ENCODE measurements at regions not wholly inside any gene's neighbourhood (a gene's known extent, or its start where the extent isn't known, plus 50 kb on each side); places are given as distances from the start of the nearest gene placed in this dataset.
"Not testable (repeated sequence)": the region's sequence is repeated elsewhere in the genome, so short reads cannot be mapped to it uniquely, and the experiment has no call there.

- TF ChIP-seq CTCF (IDR thresholded peaks at IDR 0.05) = no peak
- peaks cover 65% of the 10 kb centered on the region for H3K9me3 Mint-ChIP-seq
- H3K36me3 Mint-ChIP-seq (ENCODE audit: low read depth) = peaks cover 5% of the 10 kb centered on the region; the same call in 1 of the 2 replicates
- no peak for DNase-seq
- no peak overlapping the region for H3K27ac Mint-ChIP-seq
- no peaks in the 10 kb centered on the region for H3K4me1 Mint-ChIP-seq (ENCODE audit: low read depth)
- H3K27me3 Mint-ChIP-seq (ENCODE audit: insufficient read depth) = no peaks in the 10 kb centered on the region; the same call in 1 of the 2 replicates
- no peak overlapping the region for H3K4me3 Mint-ChIP-seq
Observed at GRCh38 chr21:17200250-17200649, 312.6 kb upstream of the CXADR start.

- Mint-ChIP-seq H3K4me1 (ENCODE audit: low read depth) (no peaks in the 10 kb centered on the region), H3K4me3 (no peak overlapping the region), H3K27me3 (ENCODE audit: insufficient read depth) (no peaks in the 10 kb centered on the region; the same call in 1 of the 2 replicates), H3K36me3 (ENCODE audit: low read depth) (peaks cover 5% of the 10 kb centered on the region; the same call in 1 of the 2 replicates), H3K9me3 (peaks cover 68% of the 10 kb centered on the region), H3K27ac (no peak overlapping the region)
- no peak for TF ChIP-seq CTCF (IDR thresholded peaks at IDR 0.05)
- no peak for DNase-seq
Observed at GRCh38 chr21:17201741-17202260, 311.0 kb upstream of the CXADR start.

- H3K4me1 Mint-ChIP-seq (ENCODE audit: low read depth) = no peaks in the 10 kb centered on the region
- no peak overlapping the region for H3K4me3 Mint-ChIP-seq
- H3K27me3 Mint-ChIP-seq (ENCODE audit: insufficient read depth) = no peaks in the 10 kb centered on the region
- no peaks in the 10 kb centered on the region for H3K36me3 Mint-ChIP-seq (ENCODE audit: low read depth)
- no peak overlapping the region for H3K27ac Mint-ChIP-seq
- H3K9me3 Mint-ChIP-seq = peaks cover 44% of the 10 kb centered on the region
- no peak for DNase-seq
- no peak for TF ChIP-seq CTCF (IDR thresholded peaks at IDR 0.05)
Observed at GRCh38 chr21:17214801-17215200, 298.0 kb upstream of the CXADR start.

- H3K36me3 Mint-ChIP-seq (ENCODE audit: low read depth); H3K27ac Mint-ChIP-seq; H3K4me3 Mint-ChIP-seq; H3K4me1 Mint-ChIP-seq (ENCODE audit: low read depth); H3K27me3 Mint-ChIP-seq (ENCODE audit: insufficient read depth); DNase-seq: not testable (repeated sequence)
- H3K9me3 Mint-ChIP-seq = peaks cover 43% of the 10 kb centered on the region
Observed at GRCh38 chr21:17219050-17219449, 293.8 kb upstream of the CXADR start.

GRCh38 chr21:17231124-17231523 lies 281.7 kb upstream of the CXADR start:
- no peak for TF ChIP-seq CTCF (IDR thresholded peaks at IDR 0.05)
- H3K9me3 Mint-ChIP-seq = peaks cover 51% of the 10 kb centered on the region
- no peaks in the 10 kb centered on the region for H3K27me3 Mint-ChIP-seq (ENCODE audit: insufficient read depth)

GRCh38 chr21:17231771-17232170 lies 281.1 kb upstream of the CXADR start:
- H3K36me3 Mint-ChIP-seq (ENCODE audit: low read depth) = 0 out of 2 replicates have a peak, but pooled peaks cover 5% of the 10 kb centered on the region
- H3K4me1 Mint-ChIP-seq (ENCODE audit: low read depth) = no peaks in the 10 kb centered on the region
- H3K27ac Mint-ChIP-seq = no peak overlapping the region
- H3K9me3 Mint-ChIP-seq = peaks cover 53% of the 10 kb centered on the region
- no peak overlapping the region for H3K4me3 Mint-ChIP-seq
- TF ChIP-seq CTCF (IDR thresholded peaks at IDR 0.05) = no peak
- no peak for DNase-seq
- no peaks in the 10 kb centered on the region for H3K27me3 Mint-ChIP-seq (ENCODE audit: insufficient read depth)

More at GRCh38 chr21:17231124-17231523, 281.7 kb upstream of the CXADR start:
- H3K27ac Mint-ChIP-seq = no peak overlapping the region
- H3K36me3 Mint-ChIP-seq (ENCODE audit: low read depth) = 0 out of 2 replicates have a peak, but pooled peaks cover 5% of the 10 kb centered on the region
- no peak overlapping the region for H3K4me3 Mint-ChIP-seq
- DNase-seq = no peak
- H3K4me1 Mint-ChIP-seq (ENCODE audit: low read depth) = no peaks in the 10 kb centered on the region

All from HFFc6 (cell line).